HepG2 (cell line): ENCODE measurements at regions not wholly inside any gene's neighbourhood (a gene's known extent, or its start where the extent isn't known, plus 50 kb on each side); places are given as distances from the start of the nearest gene placed in this dataset.

Experiments used
- ATAC-seq: fragments of 200-7000 bp; cut with Tn5 transposase; 3 replicates; pipeline ENCODE4 v1.9.1; 2020; ENCODE audit warnings: mild to moderate bottlenecking, moderate library complexity
- BruUV-seq: library from RNA; stranded (reverse); fragments of 400-500 nt; replicated peaks from 2 replicates; lab custom pipeline; 2021; lab: Mats Ljungman, UMichigan
- CTCF ChIA-PET: fragments of 300-600 bp; formaldehyde crosslinking; extraction: SDS; loops from one replicate; lab custom pipeline; 2021; ENCODE audit warnings: low total read pairs, inconsistent platforms, low intra/inter-chr PET ratio; lab: Yijun Ruan, JAX
- POLR2A ChIA-PET: fragments of 350-600 bp; sonication (Branson Sonifier 250); formaldehyde crosslinking; loops from one replicate; lab custom pipeline; 2020; ENCODE audit warnings: antibody characterized with exemption, inconsistent platforms; lab: Yijun Ruan, JAX
- DNase-seq: peaks from one replicate; pipeline ENCODE4 v3.0.0-alpha.2; 2015; ENCODE audit warnings: low spot score
- FAIRE-seq: peaks from 3 replicates; lab custom pipeline; 2011; peaks lifted over from hg19 to GRCh38; lab: Jason Lieb, UNC
- H2AFZ ChIP-seq: one replicate; pipeline ENCODE4 v1.6.1; 2011; ENCODE audit warnings: low read length, inconsistent platforms
- H3K27ac ChIP-seq: fragments of 300-600 bp; 3 replicates; pipeline ENCODE4 v1.8.0; 2011; ENCODE audit warnings: mixed run types, mild to moderate bottlenecking, mixed read lengths, low read length, inconsistent platforms; ENCODE audit not compliant: insufficient read depth; ENCODE audit errors: extremely low read length
- H3K27me3 ChIP-seq, 2 experiments: fragments of 200-600 bp in 1 of 2; 2 replicates in 1 of 2; 3 replicates in 1 of 2; pipeline versions ENCODE4 v1.6.0 to v1.8.0; 2011; ENCODE audit warnings: low read length in 2 of 2, mild to moderate bottlenecking in 2 of 2, moderate library complexity in 2 of 2, inconsistent platforms in 1 of 2; ENCODE audit not compliant: insufficient read depth in 2 of 2, control insufficient read depth in 1 of 2
- H3K36me3 ChIP-seq, 2 experiments: fragments of 200-600 bp in 1 of 2; replicated peaks in 1 of 2; 2 replicates in 1 of 2; 3 replicates in 1 of 2; pipeline versions ENCODE4 v1.5.1 to v1.8.0; 2011; ENCODE audit warnings: low read length in 2 of 2, inconsistent platforms in 1 of 2; ENCODE audit not compliant: insufficient read depth in 2 of 2, control insufficient read depth in 1 of 2
- H3K4me1 ChIP-seq: 2 replicates; pipeline ENCODE4 v1.5.1; 2012; ENCODE audit warnings: low read length, inconsistent platforms; ENCODE audit not compliant: insufficient read depth
- H3K4me2 ChIP-seq: 2 replicates; pipeline ENCODE4 v1.6.0; 2011; ENCODE audit warnings: low read depth, low read length, inconsistent platforms
- H3K4me3 ChIP-seq, 3 experiments: fragments of 200-600 bp in 1 of 3; sonication (generic), shearing (Covaris generic) in 1 of 3; replicated peaks in 1 of 3; 2 replicates each; pipeline ENCODE4 v1.5.1; 2011 to 2016; ENCODE audit warnings: low read length in 3 of 3, inconsistent platforms in 2 of 3, low read depth in 2 of 3, mild to moderate bottlenecking in 2 of 3, control low read depth in 1 of 3, mixed read lengths in 1 of 3; ENCODE audit not compliant: insufficient read depth in 1 of 3
- H3K79me2 ChIP-seq: one replicate; pipeline ENCODE4 v1.6.1; 2011; ENCODE audit warnings: low read length, inconsistent platforms; ENCODE audit not compliant: insufficient read depth
- H3K9ac ChIP-seq: 2 replicates; pipeline ENCODE4 v1.6.0; 2011; ENCODE audit warnings: mild to moderate bottlenecking, low read depth, low read length, inconsistent platforms; ENCODE audit not compliant: insufficient read depth
- H3K9me3 ChIP-seq: 2 replicates; pipeline ENCODE4 v1.5.1; 2012; ENCODE audit warnings: mild to moderate bottlenecking, low read length
- H4K20me1 ChIP-seq: 2 replicates; pipeline ENCODE4 v1.6.0; 2011; ENCODE audit warnings: inconsistent platforms, mild to moderate bottlenecking, low read length, moderate library complexity; ENCODE audit not compliant: insufficient read depth
- ARID2 ChIP-seq: sonication (generic); formaldehyde crosslinking; IDR thresholded peaks from 2 replicates; pipeline ENCODE4 v1.8.1; 2022; ENCODE audit warnings: mild to moderate bottlenecking, missing genetic modification reagents, borderline replicate concordance
- DNMT1 ChIP-seq: sonication (generic); formaldehyde crosslinking; IDR thresholded peaks from 2 replicates; pipeline ENCODE4 v1.5.1; 2020; ENCODE audit warnings: mild to moderate bottlenecking, missing genetic modification reagents
- GTF2F1 ChIP-seq: fragments of 150-350 bp; IDR thresholded peaks from 2 replicates; pipeline ENCODE4 v1.6.1; 2014; ENCODE audit warnings: low read length
- KLF11 ChIP-seq: IDR thresholded peaks from 2 replicates; pipeline ENCODE4 v1.6.1; 2016; ENCODE audit warnings: missing compliant biosample characterization
- POLR2AphosphoS5 ChIP-seq: IDR thresholded peaks from 2 replicates; pipeline ENCODE4 v1.6.1; 2012; ENCODE audit warnings: low read depth, low read length
- PPARG ChIP-seq: conservative IDR thresholded peaks from 2 replicates; pipeline ENCODE4 v1.6.1; 2016; ENCODE audit warnings: missing biosample characterization, missing genetic modification reagents
- SIN3B ChIP-seq: fragments of 150-350 bp; IDR thresholded peaks from 2 replicates; pipeline ENCODE4 v1.6.1; 2014; ENCODE audit warnings: low read length
- STAG1 ChIP-seq: sonication (generic); formaldehyde crosslinking; IDR thresholded peaks from 2 replicates; pipeline ENCODE4 v1.4.0; 2020; ENCODE audit warnings: missing genetic modification reagents
- ZNF607 ChIP-seq: sonication (generic); formaldehyde crosslinking; IDR thresholded peaks from 2 replicates; pipeline ENCODE4 v1.5.1; 2020; ENCODE audit warnings: missing genetic modification reagents, mild to moderate bottlenecking, borderline replicate concordance
- ZNF747 ChIP-seq: sonication (generic); formaldehyde crosslinking; IDR thresholded peaks from 2 replicates; pipeline ENCODE4 v1.8.1; 2023; ENCODE audit warnings: missing genetic modification reagents, mild to moderate bottlenecking, borderline replicate concordance
- WGBS: methylation state at CpG from one replicate; pipeline ENCODE4 v1.1.6; 2017; ENCODE audit warnings: low lambda C conversion rate; 5-methylcytosine and 5-hydroxymethylcytosine counted together
- in situ Hi-C: cut with HindIII; loops from 2 replicates; pipeline ENCODE4 v1.10.0; 2017; ENCODE audit warnings: low pct_unique_long_range_greater_than_20kb; ENCODE audit not compliant: extremely low pct_ligation_motif_present
- intact Hi-C: fragments of 100-400 bp; cut with micrococcal nuclease; formaldehyde crosslinking; loops from one replicate; pipeline ENCODE4 v1.10.0; 2022; ENCODE audit not compliant: unreplicated experiment

GRCh38 chr13:76239031-76239680, 603.0 kb downstream of the LMO7 start:
- Histone ChIP-seq H3K79me2 (no peaks in the 10 kb centered on the region), H3K4me1 (no peaks in the 10 kb centered on the region), H3K4me3 (no peak overlapping the region), H4K20me1 (no peaks in the 10 kb centered on the region), H3K27me3 (no peaks in the 10 kb centered on the region), H3K36me3 (no peaks in the 10 kb centered on the region), H3K27ac (no peak overlapping the region), H3K9ac (no peak overlapping the region), H2AFZ (no peak overlapping the region), H3K4me2 (no peak overlapping the region), H3K9me3 (no peaks in the 10 kb centered on the region)
- FAIRE-seq = no peak
- TF ChIP-seq KLF11 (CRISPR knock-in tag) (no peak), STAG1 (CRISPR knock-in tag) (no peak), GTF2F1 (no peak), POLR2AphosphoS5 (no peak), ZNF607 (no peak)
- in situ Hi-C loops (no loop called here), intact Hi-C loops (no loop called here)
- CTCF ChIA-PET = no interaction called here
- 7% methylated on average over 4 of the region's 4 CpGs for WGBS
- no peak for DNase-seq
- POLR2A ChIA-PET = no interaction called here
- BruUV-seq = no TSS peak
- ATAC-seq = no peak

- in situ Hi-C loops = no loop called here
- Histone ChIP-seq H3K4me3 (no peak overlapping the region), H3K79me2 (no peaks in the 10 kb centered on the region), H3K27me3 (no peaks in the 10 kb centered on the region), H3K9ac (no peak overlapping the region), H3K9me3 (no peaks in the 10 kb centered on the region), H3K4me1 (no peaks in the 10 kb centered on the region), H2AFZ (no peak overlapping the region), H3K4me2 (no peak overlapping the region), H3K27ac (no peak overlapping the region)
- DNase-seq = no peak
- CTCF ChIA-PET = no interaction called here
- FAIRE-seq = no peak
- WGBS = 0% methylated on average over 2 of the region's 4 CpGs
- BruUV-seq = no TSS peak
- TF ChIP-seq SIN3B (no peak), ARID2 (CRISPR knock-in tag) (no peak), ZNF747 (CRISPR knock-in tag) (no peak), PPARG (CRISPR knock-in tag) (no peak), DNMT1 (CRISPR knock-in tag) (no peak)
- TF ChIP-seq, all 625 proteins: peak for 0
- POLR2A ChIA-PET = no interaction called here
- intact Hi-C loops = no loop called here
- ATAC-seq = no peak
- Histone ChIP-seq H3K36me3 (no peaks in the 10 kb centered on the region), H4K20me1 (no peaks in the 10 kb centered on the region)
These were observed 595.5 kb downstream of the LMO7 start for GRCh38 chr13:76231522-76232167.
